ENCODE measurements at regions not wholly inside any gene's neighbourhood (a gene's known extent, or its start where the extent isn't known, plus 50 kb on each side); places are given as distances from the start of the nearest gene placed in this dataset.

DNA sequence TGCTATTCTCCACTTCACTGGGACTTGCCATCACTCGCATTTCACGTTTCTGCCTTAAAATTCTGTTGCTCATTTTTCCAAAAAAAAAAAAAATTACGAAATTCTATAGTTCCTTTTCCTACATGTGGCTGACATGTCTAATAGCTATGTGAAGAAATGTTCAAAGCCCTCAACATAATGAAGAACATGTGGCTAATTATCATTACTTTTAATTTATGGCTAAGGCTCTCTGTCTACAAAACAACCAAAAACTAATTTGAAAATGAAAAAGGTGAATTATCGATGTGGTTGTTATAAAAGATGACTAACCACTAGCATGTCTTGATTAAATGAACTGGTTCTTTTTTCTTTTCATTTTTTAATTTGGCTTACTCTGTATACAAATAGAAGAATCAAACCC is 940.0 kb downstream of the EFNB2 start:
- Histone ChIP-seq H3K36me3 (no peaks in the 10 kb centered on the region), H3K9me3 (no peaks in the 10 kb centered on the region), H3K27me3 (no peaks in the 10 kb centered on the region), H3K27ac (no peak overlapping the region), H3K4me3 (no peak overlapping the region), H3K4me1 (no peaks in the 10 kb centered on the region)
- DNase-seq (no peak), ATAC-seq (no peak)
- TF ChIP-seq, protein P1, sequence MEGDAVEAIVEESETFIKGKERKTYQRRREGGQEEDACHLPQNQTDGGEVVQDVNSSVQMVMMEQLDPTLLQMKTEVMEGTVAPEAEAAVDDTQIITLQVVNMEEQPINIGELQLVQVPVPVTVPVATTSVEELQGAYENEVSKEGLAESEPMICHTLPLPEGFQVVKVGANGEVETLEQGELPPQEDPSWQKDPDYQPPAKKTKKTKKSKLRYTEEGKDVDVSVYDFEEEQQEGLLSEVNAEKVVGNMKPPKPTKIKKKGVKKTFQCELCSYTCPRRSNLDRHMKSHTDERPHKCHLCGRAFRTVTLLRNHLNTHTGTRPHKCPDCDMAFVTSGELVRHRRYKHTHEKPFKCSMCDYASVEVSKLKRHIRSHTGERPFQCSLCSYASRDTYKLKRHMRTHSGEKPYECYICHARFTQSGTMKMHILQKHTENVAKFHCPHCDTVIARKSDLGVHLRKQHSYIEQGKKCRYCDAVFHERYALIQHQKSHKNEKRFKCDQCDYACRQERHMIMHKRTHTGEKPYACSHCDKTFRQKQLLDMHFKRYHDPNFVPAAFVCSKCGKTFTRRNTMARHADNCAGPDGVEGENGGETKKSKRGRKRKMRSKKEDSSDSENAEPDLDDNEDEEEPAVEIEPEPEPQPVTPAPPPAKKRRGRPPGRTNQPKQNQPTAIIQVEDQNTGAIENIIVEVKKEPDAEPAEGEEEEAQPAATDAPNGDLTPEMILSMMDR (IDR thresholded peaks at IDR 0.05), result no peak
- TF ChIP-seq POLR2A (IDR thresholded peaks at IDR 0.05), result no peak
- intact Hi-C loops (cut with DNase I), result no loop called here
- WGBS (ENCODE audit: insufficient coverage, low coverage, low lambda C conversion rate, missing lambda C conversion rate), result 43% methylated on average over 4 of the region's 4 CpGs

DNA sequence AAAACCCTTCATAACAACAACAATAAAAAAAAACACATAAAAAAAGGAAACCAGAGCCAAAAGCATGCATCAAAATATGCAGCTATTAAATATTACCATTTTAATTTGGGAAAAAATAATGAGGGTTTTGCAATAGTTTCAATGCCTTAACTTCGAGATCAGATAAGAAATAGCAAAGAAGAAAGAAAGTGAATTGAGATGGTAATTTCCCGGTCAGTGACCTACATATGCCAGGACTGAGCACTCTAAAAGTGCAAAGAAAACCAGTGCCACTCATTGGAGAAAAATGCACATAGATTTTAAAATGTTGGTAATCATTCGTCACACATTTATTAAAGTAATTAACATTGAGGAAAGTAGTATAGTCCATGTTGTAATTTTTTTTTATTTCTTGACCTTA is 944.2 kb downstream of the EFNB2 start:
- Histone ChIP-seq H3K9me3 (no peaks in the 10 kb centered on the region), H3K27ac (no peak overlapping the region), H3K27me3 (no peaks in the 10 kb centered on the region), H3K4me1 (no peaks in the 10 kb centered on the region), H3K4me3 (no peak overlapping the region), H3K36me3 (no peaks in the 10 kb centered on the region)
- no peak for ATAC-seq
- TF ChIP-seq, protein P1 (IDR thresholded peaks at IDR 0.05), result no peak
- TF ChIP-seq POLR2A (IDR thresholded peaks at IDR 0.05), result no peak
- WGBS (ENCODE audit: insufficient coverage, low coverage, low lambda C conversion rate, missing lambda C conversion rate), result 48% methylated on average over 3 of the region's 3 CpGs
- no peak for DNase-seq
- intact Hi-C loops (cut with DNase I), result no loop called here

DNA sequence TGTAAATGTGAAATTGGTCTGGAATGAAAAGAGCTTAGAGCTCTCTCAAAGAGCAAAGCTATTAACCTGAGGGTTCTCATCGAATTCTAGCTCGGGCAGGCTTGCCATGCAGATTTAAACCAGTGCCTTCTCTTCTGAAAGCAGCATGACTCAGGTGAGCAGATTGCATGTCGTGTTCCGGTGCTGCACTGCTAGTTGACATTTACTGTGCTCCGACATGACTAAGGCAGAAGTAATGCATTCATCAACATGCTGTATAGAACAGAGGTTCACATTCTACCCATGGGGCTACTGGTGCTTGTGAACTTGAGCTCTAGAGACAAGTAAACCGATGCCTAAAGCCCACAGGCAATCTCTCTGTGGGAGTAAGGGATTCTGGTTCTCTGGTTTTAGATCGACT is 947.7 kb downstream of the EFNB2 start:
- DNase-seq (no peak), ATAC-seq (no peak)
- H3K4me3 ChIP-seq, result no peak overlapping the region
- H3K36me3 ChIP-seq, result no peaks in the 10 kb centered on the region
- no peaks in the 10 kb centered on the region for H3K9me3 ChIP-seq
- no peaks in the 10 kb centered on the region for H3K27me3 ChIP-seq
- WGBS (ENCODE audit: insufficient coverage, low coverage, low lambda C conversion rate, missing lambda C conversion rate), result 48% methylated on average over 4 of the region's 7 CpGs
- intact Hi-C loops (cut with DNase I), result no loop called here
- TF ChIP-seq POLR2A (IDR thresholded peaks at IDR 0.05), result no peak
- TF ChIP-seq, protein P1 (IDR thresholded peaks at IDR 0.05), result no peak
- no peaks in the 10 kb centered on the region for H3K4me1 ChIP-seq
- H3K27ac ChIP-seq, result no peak overlapping the region

DNA sequence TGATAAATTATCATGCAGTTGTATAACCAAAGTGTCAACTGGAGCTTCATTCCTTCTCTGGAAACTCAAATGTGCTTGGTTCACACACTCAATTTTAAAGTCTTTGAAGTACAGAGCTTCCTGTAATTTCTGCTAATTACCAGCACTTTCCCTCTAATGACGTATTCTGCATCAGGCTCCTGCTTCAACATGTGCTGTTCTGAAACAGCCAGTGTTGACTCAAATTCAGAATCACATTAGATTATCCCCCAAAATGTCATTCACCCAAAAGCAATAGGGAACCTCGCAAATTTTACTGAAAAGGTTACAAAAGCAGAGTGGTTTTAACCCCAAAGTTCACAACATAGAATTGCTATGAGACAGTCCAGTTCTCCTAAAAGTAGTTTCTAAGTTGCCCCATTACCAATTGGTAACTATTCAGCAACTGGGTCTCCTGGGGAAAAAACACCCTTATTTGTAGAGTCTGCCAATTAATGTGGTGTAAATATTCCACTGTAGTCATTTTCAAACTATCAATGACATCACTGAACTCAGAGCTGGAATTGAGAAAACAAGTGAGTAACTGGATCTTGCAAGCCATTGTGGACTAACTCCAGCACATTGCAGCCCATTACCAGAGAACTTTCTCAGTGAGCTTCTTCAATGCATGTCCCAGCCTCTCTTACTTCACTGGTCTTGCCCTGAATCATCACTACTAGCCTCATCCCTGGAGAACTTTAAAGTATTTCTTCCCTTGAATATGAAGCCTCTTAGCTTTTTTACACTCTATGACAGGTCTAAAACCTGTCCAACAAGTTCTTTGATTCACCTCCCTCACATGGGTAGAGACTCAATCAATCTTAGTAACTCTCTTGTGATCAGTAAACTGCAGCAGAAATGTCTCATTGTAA is 955.4 kb downstream of the EFNB2 start:
- intact Hi-C loops (cut with DNase I), result no loop called here

More for the DNA sequence above, 955.4 kb downstream of the EFNB2 start:
- H3K4me1 ChIP-seq, result no peaks in the 10 kb centered on the region
- H3K27ac ChIP-seq, result no peak overlapping the region
- 43% methylated on average over 2 of the region's 2 CpGs for WGBS (ENCODE audit: insufficient coverage, low coverage, low lambda C conversion rate, missing lambda C conversion rate)
- H3K27me3 ChIP-seq, result no peaks in the 10 kb centered on the region
- DNase-seq (no peak), ATAC-seq (no peak)
- no peaks in the 10 kb centered on the region for H3K9me3 ChIP-seq
- no peak for TF ChIP-seq POLR2A (IDR thresholded peaks at IDR 0.05)
- TF ChIP-seq, protein P1 (IDR thresholded peaks at IDR 0.05), result no peak
- H3K4me3 ChIP-seq, result no peak overlapping the region
- H3K36me3 ChIP-seq, result no peaks in the 10 kb centered on the region

Data from right lobe of liver (tissue), 6 donors.